HG03196 (cell line): ENCODE measurements at regions not wholly inside any gene's neighbourhood (a gene's known extent, or its start where the extent isn't known, plus 50 kb on each side); places are given as distances from the start of the nearest gene placed in this dataset.
"Not testable (repeated sequence)": the region's sequence is repeated elsewhere in the genome, so short reads cannot be mapped to it uniquely, and the experiment has no call there.

ENCODE experiments used
- ATAC-seq: cut with Tn5 transposase; IDR thresholded peaks from one replicate; pipeline ENCODE4 v1.9.1; 2021; ENCODE audit not compliant: unreplicated experiment

DNA sequence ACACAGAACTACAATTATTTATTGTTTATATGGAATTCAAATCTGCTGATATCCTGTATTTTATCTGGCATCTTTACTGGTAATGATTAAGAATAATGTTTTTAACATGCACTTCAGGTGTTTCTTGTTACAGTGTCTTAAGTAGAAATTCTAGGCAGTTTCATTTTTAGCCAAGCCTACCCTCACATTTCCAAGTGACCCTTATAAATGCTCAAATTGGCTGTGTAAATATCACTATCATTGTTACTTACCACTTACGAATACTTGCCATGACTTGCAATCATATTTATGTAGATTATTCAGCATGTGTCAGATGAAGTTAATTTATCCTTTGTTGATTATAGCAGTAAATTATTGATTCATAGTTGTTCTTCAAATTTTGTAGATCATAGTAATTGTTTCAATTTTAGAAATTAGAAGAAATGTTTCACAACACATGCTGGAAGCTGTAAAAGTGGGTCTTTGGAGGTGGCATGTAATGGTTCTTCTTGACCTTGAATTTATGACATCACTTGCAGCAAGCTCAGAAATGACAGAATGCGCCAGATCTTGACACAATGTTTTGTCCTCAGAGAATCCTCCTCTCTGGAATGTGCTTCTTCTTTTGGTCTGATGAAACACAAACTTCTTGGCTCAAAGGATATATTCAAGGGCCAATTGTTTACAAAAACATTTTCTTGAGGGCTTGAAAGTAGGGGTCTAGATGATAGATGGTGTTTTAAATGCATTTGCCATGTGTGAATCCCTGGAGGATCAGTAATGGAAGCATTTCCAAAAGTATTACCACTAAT is 471.8 kb downstream of the COL12A1 start:
- no peak for ATAC-seq

DNA sequence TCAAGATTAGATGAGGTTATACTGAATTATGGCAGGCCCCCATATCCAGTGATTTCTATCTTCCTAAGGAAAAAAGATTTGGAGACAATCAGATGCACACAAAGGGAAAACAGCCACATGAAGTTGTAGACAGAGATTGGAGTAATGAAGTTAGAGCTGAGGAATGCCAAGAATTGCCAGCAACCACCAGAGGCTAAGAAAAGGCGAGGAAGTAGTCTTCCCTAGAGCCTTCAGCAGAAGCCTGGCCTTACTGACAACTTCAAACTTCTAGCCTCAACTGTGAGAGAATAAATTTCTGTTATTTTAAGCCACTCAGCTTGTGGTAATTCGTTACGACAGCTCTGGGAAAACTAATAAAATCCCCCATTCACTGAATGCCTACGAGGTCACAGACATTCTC is 473.9 kb downstream of the COL12A1 start:
- ATAC-seq, result no peak

DNA sequence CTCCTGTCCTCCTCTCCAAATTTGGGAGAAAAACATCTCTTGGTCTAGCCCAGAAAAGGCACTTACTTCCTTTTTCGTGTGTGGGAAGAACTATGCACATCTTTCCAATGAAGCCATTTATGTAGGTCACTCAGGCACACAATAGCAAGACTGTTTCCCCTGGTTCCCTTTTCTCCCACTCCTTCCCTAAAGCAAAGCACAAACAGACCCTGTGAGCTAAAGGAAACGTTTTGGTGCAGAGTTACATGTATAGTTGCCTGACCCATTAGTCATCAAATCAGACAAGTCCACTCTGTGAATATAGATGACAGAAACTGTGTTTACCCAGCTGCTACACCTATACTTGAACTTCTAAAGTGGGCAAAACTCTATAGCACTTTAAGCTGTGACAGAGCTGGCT is 474.6 kb downstream of the COL12A1 start:
- no peak for ATAC-seq

DNA sequence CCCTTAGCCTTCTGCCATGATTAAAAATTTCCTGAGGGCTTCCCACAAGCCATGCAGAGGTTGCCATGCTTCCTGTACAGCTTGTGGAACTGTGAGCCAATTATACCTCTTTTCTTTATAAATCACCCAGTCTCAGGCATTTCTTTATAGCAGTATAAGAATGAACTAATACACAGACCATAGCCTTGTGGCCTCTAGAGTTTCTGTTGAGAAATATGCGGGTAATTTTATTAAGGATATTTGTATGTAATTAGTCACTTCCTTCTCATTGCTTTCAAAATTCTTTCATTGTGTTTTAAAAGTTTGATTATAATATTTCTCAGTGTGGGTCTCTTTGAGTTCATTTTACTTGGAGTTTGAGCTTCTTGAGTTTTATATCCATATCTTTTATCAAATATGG is 484.9 kb downstream of the COL12A1 start:
- no peak for ATAC-seq

DNA sequence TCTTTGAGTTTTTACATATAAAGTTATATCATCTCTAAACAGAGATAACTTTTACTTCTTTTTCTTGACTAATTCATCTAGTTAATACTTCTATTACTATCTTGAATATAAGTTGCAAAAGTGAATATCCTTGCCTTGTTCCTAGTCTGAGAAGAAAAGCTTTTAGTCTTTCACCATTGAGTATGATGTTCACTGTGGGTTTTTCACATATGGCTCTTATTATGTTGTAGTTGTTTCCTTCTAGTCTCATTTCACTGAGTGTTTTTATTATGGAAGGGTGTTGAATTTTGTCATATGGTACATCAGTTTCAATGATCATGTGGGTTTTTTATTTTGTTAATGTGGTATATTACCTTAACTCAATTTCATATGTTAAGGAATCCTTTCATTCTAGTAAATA is 488.3 kb downstream of the COL12A1 start:
- ATAC-seq, result no peak

DNA sequence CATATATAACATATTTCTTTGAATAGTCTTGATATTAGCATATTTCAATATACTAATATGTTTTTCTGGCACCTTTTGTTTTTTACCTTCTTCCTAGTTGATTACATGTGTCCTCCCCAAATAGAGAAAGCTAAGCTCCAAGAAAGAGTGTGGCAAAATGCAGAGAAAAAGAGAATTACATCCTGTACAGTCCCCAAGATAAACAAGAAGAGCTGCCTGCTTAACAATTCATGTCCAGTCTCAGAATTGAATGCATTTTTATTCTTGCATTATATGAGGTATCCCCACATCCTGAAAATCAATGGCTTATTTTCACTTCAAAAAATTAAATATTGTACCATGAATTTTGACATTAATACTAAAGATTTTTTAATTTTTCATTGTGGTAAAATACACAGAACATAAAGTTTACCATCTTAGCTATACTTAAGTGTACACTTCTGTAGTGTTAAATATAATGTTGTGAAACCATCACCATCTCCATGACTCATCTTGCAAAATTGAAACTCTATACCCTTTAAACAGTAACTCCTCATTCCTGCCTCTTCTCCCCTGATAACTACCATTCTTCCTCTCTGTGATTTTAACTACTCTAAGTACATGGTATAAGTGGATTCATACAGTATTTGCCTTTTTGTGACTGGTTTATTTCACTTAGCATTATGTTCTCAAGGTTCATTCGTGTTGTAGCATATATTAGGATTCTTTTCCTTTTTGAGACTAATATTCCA is 490.3 kb downstream of the COL12A1 start:
- no peak for ATAC-seq

DNA sequence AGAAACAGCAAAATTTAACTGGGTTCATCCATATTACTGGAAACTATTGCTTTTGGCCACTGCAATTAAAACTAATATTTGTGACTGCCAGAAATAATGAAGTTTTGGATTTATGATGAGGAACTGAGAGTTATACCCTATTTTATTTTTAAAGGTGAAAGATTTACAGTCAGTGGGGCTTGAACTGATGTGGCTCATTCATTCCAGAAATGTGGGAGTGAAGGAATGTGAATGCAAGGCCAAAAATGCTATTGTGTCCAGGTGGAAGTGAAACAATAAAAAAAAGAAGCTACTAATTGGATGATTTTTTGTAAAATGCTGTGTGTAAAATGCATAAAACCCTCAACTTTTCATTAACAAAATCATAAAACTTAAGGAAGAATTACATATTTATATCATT is 491.9 kb downstream of the COL12A1 start:
- ATAC-seq, result no peak

DNA sequence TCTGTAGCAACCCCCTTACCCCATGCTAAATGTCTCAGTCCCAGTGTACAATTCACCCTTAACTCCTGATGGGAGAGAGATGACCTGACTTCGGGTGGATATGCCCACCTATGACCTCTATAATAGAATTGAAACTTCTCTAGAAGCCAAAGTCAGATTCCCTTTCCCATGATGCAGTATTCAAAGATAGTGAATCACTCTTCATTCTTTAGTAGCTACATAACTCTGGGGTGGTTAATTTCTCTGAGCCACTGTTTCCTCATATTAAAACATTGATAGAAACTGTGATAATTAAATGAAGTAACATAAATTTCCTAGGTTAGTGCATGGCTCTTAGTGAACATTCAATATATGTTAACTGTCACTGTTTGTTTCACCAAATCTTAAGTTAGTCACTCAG is 500.4 kb downstream of the COL12A1 start:
- no peak for ATAC-seq

DNA sequence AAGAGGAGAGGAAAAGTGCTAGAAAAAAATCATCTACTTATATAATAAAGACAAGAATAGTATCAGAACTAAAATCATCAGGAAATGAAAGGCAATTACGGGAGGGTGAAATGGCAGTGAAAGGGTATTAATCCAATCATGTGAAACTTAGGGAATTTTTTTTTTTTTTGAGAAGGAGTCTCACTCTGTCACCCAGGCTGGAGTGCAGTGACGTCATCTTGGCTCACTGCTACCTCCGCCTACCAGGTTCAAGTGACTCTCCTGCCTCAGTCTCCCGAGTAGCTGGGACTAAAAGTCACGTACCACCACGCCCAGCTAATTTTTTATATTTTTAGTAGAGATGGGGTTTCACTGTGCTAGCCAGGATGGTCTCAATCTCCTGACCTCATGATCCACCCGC is 501.3 kb downstream of the COL12A1 start:
- not testable (repeated sequence) for ATAC-seq

DNA sequence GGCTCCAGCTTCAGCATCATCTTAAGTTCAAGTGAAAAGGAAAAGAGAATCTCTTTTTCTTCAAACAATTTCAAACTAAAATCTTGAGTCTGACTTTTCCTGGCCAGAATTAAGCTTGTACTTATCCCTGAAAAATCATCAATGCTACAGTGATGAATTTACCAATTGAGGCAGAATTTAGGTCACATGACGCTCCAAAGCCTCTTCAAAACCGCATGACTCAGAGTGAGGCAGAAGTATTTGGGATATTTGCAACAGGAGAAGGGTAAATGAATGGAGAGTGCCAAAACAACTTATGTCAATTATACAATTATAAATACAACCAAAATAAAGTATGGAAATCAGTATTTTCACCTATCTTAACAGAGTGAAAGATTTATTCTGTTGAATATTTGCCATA is 515.5 kb downstream of the COL12A1 start:
- ATAC-seq, result no peak

DNA sequence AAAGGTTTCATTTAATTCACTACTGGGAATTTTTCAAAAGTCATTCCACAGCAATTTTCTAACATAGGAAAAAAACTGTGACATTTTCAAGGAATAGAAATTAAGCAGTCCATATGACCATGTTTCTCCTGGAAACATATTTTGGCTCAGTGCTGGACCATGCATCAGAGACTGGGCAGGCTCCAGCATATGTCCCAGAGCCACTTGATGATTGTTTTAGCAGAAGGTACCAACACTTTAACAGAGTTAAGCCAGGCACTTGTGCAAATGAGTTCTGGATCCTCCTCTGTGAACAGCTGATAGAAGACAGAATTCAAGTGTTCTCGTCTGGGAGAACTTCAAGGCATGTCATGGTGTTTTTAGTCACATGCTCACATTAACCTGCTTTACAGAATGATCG is 516.3 kb downstream of the COL12A1 start:
- no peak for ATAC-seq

DNA sequence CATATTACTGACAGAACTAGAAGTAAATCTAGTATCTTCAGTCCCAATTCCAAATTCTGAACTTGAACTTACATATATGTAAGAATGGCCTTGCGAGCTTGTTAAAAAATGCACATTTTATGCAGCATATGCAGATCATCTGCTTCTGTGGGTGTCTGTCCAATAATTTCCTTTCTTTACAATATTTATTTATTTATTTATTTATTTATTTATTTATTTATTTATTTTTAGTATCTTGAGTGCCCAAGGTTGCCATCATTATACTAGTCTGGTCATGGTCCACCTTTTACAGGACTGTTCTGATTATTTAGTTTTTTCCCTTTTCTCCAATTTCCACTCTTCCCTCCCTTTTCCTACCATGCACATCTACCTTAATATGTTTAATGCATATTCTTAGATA is 528.4 kb downstream of the COL12A1 start:
- ATAC-seq, result no peak

DNA sequence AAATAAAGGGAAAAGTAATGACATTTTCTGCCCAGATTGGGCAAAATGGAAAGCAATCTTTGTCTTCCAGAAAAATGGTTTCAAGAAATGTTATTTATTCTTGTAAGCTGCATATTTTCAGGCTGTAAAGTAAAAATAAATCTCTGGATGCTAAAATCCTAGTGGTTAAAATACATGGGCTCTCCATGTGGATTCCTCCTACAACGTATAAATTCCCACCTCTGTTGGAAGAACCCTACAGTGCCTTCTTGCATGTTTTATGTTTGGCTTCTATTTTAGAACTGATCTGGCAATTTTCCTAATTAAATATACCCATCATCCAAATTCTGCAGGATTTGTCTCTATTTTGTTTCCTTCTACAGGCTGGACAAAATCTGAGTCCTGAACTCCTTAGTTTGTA is 528.9 kb downstream of the COL12A1 start:
- no peak for ATAC-seq

DNA sequence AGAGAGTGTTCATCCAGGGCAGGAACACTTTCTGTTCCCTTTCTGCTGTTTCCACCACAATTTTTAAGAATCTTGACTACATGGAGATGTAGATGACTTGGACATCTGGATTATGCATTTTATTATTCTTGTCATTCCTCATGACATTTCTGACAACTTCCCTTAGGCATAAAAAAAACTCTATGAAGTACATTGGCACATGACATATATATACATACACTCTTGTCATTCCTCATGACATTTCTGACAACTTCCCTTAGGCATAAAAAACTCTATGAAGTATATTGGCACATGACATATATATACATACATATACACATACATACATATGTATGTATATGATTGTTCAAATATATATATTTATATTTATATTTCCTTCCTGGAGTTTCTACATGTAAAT is 531.5 kb downstream of the COL12A1 start:
- no peak for ATAC-seq

DNA sequence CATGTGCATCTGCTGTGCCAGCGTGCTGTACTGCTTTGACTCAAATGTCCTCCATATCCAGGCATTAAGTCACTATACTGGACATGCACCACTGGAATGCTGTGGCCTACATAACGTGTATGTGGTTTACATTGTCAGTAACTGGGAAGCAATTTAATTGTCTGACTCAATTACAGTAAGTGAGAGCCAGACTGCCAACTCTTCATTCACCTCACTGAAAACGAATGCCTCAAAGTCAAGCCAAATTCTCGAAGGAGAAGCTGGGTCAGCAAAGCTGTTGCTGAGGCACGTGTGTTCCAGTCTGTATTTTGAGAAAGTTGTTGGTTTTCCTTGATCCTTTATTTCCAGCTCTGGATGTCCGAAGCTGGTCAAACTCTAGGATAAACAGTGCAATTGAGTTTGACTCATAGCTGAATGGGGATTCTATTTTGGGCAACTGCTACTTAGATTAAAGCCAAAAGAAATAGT is 534.3 kb downstream of the COL12A1 start:
- no peak for ATAC-seq

DNA sequence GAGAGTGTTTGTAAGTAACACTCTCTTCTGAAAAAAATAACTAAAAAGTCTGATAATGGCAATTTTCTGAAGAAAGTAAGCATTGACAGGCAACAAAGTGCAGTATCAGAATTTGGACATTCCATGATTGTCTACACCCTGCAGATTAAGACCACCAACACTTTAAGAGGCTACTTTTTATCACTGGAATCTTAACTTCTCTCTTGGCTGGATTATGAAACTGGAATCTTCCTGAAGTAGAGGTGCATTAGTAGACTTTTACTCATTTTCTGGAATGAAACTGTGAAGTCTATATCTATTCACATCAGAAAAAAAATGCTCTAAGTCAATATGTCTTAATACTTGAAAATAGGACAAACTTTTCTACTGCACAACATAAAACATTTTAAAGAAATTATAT is 547.5 kb downstream of the COL12A1 start:
- ATAC-seq, result no peak

DNA sequence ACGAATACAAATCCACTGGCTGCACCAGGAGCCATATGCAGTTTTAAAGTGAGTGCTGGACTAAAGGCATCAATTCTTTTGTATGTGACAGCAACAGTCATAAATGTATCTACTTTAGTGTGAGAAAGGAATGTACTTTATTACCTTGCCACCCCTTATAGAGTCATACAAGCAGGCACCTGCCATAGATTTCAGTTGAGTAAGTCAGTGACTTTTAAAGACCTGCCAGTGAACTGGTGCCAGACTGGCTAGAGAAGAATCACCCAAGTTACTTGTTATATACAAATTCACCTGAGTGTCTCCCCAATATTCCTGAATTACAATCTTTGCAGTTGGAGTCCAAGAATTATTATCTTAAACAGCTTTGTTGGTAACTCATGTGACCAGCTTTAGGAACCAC is 547.9 kb downstream of the COL12A1 start:
- ATAC-seq, result no peak

DNA sequence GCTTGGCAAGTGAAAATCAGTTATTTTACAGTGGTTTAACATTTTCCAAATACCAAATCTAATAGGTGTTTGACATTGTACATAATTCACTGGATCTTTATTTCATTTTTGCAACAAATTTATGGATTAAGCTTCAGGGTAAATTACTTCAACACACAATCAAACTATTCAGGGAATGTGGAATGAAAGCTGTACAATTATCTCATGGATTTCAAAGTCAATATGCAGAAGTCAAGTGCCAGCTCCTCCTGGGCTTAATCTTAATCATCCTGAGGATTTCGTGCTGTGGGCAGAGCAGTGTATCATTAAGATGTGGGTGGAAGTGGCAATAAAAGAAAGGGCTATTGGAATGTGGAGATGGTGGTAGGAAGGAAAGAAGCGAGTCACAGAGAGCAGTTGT is 548.8 kb downstream of the COL12A1 start:
- ATAC-seq, result no peak

DNA sequence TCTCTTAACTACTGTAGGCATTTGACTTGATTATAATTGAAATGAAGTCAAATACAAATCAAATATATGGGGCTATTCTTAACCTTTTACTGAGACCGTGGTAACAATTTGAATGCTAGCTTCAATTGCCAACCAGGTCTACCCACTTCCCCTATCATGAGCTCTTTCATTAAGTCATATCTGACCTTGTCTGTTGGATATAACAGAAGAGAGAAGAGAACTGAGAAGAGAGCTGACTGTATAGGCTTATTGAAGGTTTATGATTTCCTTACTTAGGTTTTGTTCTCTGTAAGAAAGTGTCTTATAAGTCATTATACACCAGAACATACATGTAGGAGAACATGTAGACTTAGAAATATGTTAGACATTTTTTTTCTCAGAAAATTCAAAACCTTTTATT is 549.4 kb downstream of the COL12A1 start:
- no peak for ATAC-seq

DNA sequence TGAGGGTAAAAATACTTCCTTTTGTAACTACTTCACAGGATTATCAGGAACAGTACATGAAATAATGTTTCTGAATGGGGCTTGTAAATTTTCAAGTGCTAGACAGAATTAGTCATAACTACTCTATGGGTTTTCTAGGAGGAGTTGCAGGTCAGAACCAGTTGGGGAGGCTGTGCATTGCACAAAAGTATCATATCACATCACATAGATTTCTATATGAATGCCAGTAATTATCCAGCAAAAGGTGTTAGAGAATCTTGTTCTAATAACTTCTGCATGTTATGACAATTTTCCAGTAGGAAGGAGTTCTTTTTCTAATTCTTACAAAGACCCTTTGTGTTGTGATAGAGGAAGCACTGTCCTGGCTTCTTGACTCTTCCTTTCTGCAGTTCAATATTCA is 551.6 kb downstream of the COL12A1 start:
- no peak for ATAC-seq

DNA sequence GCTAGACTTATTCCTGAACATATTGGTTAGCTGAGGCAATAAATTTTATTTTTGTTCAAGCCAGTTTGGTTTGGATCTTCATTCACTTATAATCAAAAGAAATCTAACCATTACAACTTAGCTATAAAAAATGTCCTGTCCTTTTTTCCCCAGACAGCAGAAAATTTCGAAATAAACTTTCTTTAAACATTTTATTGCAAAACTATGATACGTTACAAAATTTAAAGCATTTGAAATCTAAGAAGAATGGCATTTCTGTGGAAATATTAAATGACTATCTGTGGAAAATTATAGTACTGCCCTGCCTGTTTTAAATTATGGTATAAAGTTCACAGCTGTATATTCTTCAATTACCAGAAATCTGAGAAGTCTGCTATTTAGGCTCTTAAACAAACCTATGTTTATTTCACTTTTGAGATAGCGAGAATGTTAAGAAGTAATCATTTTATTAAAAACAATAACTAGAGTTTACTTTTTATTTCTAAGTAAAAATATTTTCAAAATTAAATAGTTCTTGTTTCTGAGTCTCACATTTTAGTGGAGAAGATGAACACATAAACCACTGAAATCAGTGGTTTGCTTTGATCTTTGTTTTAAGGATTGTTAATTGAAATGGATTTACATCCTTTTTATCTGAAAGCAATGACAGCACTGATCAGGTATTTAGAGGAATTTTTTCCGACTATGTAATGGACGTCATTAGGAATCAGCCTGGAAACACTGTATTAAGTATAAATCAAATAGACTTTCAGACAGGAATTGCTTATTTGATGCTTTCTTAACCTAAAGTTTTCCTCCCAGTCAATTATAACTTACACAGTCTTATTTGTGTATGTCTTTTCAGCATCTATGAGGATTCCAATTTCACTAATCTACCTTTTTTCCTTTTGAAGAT is 553.7 kb downstream of the COL12A1 start:
- no peak for ATAC-seq

DNA sequence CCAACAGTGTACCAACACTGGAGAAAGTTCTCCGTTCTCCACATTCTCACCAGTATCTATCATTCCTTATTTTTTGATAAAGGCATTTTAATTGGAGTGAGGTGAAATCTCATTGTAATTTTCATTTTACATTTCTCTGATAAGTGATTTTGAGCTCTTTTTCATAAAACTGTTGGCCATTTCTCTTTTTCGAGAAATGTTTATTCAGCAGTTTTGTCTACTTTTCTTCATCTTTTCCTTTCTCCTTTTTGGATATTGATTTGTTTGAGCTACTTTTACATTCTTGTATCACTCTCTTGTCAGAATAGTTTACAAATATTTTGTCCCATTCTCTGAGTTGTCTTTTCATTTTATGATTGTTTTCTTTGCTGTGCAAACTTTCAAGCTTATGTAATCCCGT is 555.2 kb downstream of the COL12A1 start:
- no peak for ATAC-seq
